C1 segment of cervical spinal cord (tissue), 14 donors: ENCODE measurements at regions not wholly inside any gene's neighbourhood (a gene's known extent, or its start where the extent isn't known, plus 50 kb on each side); places are given as distances from the start of the nearest gene placed in this dataset.
A peak's percentile ranks its signal among the peaks of the same experiment; 100 is the strongest.
"Not testable (repeated sequence)": the region's sequence is repeated elsewhere in the genome, so short reads cannot be mapped to it uniquely, and the experiment has no call there.

Experiments used
- DNase-seq, 14 donors: peaks; one replicate each; lab custom pipeline; 2025; lab: John Stamatoyannopoulos, UW

GRCh38 chr1:22331618-22332423, 119.8 kb upstream of the ZBTB40 start:
- no peak for DNase-seq

- no peak for DNase-seq
Observed at GRCh38 chr1:22332424-22332717, 119.3 kb upstream of the ZBTB40 start.

GRCh38 chr1:22332795-22333499, 118.7 kb upstream of the ZBTB40 start:
- no peak for DNase-seq

DNA sequence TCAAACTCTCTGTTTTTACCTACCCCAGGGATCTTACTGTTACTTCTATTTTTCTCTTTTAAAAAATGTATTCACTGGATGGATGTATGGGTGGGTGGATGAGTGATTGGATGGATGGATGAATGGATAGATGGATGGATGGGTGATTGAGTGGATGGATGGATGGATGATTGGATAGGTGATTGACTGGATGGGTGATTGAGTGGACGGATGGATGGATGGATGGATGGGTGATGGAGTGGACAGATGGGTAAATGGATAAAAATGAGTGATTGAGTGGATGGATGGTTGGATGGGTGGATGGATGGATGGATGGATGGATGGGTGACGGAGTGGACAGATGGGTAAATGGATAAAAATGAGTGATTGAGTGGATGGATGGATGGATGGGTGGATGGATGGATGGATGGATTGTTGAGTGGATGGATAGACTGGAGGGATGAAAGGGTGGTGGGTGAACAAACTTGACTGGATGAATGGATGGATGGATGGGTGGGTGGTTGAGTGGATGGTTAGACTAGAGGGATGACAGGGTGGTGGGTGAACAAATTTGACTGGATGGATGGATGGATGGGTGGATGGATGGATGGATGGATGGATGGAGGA, 118.0 kb upstream of the ZBTB40 start:
- no peak for DNase-seq

GRCh38 chr1:22334860-22335550, 116.6 kb upstream of the ZBTB40 start:
- DNase-seq: no peak

- DNase-seq: not testable (repeated sequence)
Observed at GRCh38 chr1:22336274-22336673, 115.4 kb upstream of the ZBTB40 start.

GRCh38 chr1:22336696-22337545, 114.7 kb upstream of the ZBTB40 start:
- not testable (repeated sequence) for DNase-seq

DNA sequence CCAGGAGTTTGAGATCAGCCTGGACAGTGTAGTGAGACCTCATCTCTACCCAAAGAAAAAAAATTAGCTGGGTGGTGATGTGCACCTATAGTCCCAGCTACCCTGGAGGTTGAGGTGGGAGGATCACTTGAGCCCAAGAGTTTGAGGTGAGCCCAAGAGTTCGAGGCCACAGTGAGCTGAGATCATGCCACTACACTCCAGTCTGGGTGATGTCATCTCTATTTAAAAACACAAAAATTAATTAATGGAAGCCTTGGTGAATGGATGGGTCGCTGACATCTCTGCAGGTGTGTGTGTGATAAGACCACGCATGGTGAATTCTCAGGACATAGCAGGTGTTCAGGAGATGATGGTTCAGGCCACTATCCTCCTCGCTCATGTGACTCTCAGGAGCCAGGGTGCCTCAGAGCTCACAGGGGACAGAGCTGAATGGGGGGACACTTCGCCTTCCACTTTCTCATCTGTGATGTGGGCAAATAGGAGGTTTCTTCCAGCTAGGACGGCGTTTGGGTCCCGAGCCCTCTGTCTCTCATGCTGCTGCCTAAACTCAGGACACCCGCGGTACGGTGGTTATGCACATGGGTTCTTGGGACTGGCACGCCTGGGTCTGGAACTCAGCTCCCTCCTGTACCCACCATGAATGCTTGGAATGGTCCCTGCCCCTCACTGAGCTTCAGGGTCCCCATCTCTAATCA, 113.4 kb upstream of the ZBTB40 start:
- no peak for DNase-seq

GRCh38 chr1:22339237-22339636, 112.4 kb upstream of the ZBTB40 start:
- DNase-seq: no peak

DNA sequence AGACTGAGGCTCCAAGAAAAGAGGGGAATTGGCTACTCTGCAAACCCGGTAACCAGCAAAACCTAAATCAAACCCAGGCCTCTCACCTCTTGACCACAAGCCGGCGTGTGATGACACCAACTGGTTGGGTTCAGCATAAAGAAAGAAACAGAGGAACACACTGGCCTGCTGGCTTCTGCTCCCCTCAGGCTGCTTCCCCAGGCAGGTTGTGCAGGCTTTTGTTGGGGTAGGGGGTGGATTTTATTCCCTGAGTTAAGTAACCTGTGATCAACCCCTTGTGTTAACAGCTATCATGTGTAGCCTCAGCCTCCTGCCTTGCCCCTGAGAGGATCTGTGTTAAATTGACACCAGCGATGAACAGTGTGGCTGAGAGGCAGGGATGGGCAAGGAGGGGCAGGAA, 111.6 kb upstream of the ZBTB40 start:
- no peak for DNase-seq

DNA sequence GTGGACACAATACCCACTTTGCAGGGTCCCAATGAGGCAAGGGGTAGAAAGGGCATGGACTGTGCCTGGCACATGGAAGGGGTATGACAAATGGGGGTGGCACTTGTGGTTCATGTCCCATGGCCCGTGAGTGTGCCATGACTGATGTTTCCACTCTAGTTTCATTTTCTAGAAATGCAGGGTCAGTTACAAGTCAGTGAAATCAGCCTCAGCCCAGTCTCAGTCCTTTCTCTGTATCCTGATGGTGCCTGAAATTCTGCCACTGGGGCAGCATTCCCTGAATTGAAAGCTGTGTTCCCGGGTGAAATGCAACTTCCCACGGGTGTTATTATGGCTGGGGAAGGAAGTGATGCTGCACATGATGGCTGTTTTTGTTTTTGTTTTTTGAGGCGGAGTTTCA, 110.8 kb upstream of the ZBTB40 start:
- DNase-seq: no peak

DNA sequence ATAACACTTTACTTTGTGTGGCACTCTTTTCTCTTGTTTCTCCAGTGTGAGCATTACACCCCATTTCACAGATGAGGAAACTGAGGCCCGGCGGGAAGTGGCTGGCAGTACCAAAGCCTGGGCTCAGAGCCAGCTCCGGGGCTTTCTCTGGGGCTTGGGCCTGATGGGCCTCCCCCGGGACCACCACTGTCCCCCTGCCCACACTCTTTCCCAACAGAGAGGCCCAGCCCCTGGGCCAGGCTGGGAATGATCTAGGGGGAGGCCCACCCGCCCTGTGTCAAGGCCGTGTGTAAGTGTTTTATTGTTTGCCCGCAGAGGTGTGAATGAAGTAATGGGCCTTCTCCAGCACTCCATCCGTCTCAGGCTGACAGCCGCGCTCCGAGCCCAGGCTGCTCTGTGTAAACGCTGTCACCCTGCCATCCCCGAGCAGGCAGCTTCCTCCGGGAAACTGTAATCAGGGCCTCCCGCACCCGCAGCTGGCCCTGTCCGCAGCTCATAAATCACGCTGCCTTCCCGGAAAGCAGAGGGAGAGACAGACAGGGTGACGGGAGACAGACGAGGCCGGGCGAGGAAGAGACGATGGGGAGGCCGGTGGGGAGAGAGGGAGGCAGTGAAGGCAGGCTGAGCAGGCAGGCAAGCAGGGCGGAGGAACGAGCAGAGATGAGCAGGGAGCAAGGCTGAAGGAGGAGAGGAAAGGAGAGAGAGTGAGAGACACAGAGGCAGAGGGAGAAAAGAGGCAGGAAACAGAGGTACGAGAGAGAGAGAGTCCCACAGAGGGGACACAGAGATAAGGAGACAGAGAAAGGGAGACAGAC, 109.7 kb upstream of the ZBTB40 start:
- DNase-seq: peak in 3 of 14 donors; percentile 1 to 68 (median 9)

DNA sequence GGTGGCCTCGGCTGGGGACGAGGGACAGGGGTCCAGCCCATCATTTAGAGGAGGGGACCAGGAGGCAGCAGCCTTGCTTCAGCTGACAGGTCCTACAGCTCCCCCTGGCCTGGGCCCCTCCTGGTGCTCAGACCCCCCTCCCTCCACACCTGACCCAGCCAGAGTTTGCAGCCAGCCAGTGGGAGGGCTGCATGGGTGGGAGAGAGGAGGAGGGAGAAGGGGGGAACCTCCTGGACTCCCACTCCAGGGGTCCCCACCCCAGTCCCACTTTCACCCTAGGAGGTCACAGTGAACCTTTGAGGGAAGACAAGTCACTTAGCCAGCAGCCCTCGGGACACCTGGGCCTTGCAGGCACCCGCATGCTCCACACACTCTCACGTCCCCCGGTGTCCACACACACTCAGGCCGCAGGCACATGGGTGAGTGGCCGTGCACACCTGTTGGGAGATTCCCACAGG, 108.9 kb upstream of the ZBTB40 start:
- DNase-seq: no peak

DNA sequence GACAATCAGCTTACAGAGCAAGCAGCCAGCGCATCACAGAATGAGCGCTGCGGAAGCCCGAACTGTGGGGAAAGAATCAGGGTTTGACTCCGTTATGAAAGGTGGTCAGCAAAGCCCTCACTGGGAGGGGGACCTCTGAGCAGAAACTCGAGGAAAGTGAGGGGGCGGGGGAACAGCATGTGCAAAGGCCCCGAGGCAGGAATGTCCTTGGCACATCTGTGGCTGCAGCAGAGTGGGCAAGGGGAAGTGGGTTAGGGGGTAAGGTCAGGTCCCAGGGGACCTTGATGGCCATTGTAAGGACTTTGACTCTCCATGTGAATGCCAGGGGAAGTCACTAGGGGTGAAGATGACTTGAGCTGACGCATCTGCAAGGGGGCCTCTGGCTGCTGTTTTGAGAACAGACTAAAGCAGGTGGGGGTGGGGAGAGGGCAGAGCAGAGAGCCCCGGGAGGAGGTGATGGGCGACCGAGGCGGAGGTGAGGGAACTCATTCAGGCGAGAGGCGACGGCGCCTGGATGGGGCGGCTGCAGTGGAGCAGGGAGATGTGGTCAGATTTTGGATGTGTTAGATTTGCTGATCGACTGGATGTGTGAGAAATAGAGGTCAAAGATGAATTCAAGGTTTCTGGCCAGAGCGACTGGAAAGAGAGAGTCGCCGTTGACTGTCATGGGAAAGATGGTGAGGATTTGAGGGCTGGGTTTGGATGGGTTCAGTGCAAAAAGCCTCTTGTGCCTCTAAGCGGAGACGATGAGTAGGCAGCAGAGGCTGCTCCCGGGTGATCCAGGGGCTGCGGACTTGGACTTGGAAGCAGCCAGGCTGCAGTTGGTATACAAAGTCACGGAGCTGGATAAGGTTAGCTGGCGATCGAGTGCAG, 108.0 kb upstream of the ZBTB40 start:
- no peak for DNase-seq

GRCh38 chr1:22344329-22344630, 107.4 kb upstream of the ZBTB40 start:
- no peak for DNase-seq

DNA sequence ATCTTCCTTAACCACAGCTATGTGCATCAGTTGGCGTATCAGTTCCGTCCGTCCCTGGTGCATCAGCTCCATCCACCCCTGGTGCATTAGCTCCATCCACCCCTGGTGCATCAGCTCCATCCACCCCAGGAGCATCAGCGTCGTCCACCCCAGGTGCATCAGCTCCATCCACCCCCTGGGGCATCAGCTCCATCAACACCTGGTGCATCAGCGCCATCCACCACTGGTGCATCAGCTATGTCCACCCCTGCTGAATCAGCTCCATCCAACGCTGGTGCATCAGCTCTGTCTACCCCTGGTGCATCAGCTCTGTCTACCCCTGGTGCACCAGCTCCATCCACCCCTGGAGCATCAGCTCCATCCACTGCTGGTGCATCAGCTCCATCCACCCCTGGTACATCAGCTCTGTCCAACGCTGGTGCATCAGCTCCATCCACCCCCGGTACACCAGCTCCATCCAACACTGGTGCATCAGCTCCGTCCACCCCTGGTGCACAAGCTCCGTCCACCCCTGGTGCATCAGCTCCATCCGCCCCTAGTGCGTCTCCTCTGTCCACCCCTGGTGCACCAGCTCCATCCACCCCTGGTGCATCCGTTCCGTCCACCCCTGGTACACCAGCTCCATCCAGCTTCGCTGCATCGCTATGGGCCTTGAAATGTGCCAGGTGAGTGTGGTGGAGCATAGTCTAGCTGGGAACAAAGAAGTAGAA, 106.6 kb upstream of the ZBTB40 start:
- no peak for DNase-seq

- no peak for DNase-seq
Observed at GRCh38 chr1:22347854-22348760, 103.5 kb upstream of the ZBTB40 start.
